ENCODE measurements at regions not wholly inside any gene's neighbourhood (a gene's known extent, or its start where the extent isn't known, plus 50 kb on each side); places are given as distances from the start of the nearest gene placed in this dataset.
A peak's percentile ranks its signal among the peaks of the same experiment; 100 is the strongest.
"Not testable (repeated sequence)": the region's sequence is repeated elsewhere in the genome, so short reads cannot be mapped to it uniquely, and the experiment has no call there.

DNA sequence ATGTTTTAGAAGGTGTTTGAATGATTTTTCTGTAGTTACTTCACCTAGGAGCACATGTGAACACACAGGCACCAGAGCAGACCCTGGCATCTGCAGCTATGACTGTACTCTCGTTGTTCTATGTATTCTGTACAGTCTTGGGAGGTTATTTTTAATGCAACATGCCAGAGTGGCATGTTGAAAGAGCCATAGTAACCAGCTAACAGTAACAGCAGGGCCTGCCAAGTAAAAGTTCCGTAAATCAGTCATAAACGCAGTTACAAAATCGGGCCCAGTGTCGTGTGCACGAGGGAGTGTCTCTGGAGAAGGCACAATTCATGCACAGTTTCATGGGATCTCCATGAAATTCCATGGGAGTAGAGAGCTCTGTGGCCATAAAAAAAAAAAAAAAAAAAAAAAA, 108.3 kb upstream of the CDK6 start:
- Histone ChIP-seq H3K4me1 (ENCODE audit: control insufficient read depth, insufficient read depth, low read length) (no peaks in the 10 kb centered on the region), H3K27ac (ENCODE audit: extremely low read depth, low read depth, low read length) (no peak overlapping the region), H3K36me3 (ENCODE audit: control insufficient read depth in 2 of 2, insufficient read depth in 1 of 2, low read length in 2 of 2) (no peaks in the 10 kb centered on the region), H3K9me3 (ENCODE audit: control insufficient read depth, insufficient read depth, low read depth, low read length) (no peaks in the 10 kb centered on the region), H3K4me3 (ENCODE audit: low read depth, low read length) (no peak overlapping the region)
- CTCF ChIA-PET, result interaction anchor here (0.6 kb wide), 1 partner anchor 66 kb away, joined by 4 read pairs; no protein-coding TSS in a partner anchor
- POLR2A ChIA-PET, result no interaction called here
- no peak for TF ChIP-seq ZNF148 (tag by site-specific recombination; IDR thresholded peaks at IDR 0.05; ENCODE audit: borderline replicate concordance)
- no peak for TF ChIP-seq GLIS1 (tag by site-specific recombination; IDR thresholded peaks at IDR 0.05)
- no peak for TF ChIP-seq ZNF791 (tag by site-specific recombination; IDR thresholded peaks at IDR 0.05)
- TF ChIP-seq OVOL3 (tag by site-specific recombination; IDR thresholded peaks at IDR 0.05), result no peak
- TF ChIP-seq ZSCAN16 (tag by site-specific recombination; IDR thresholded peaks at IDR 0.05), result no peak
- no peak for TF ChIP-seq ZNF777 (tag by site-specific recombination; IDR thresholded peaks at IDR 0.05; ENCODE audit: borderline replicate concordance)
- TF ChIP-seq ZNF555 (tag by site-specific recombination; conservative IDR thresholded peaks at IDR 0.05), result no peak
- TF ChIP-seq ZNF830 (tag by site-specific recombination; IDR thresholded peaks at IDR 0.05; ENCODE audit: low read depth), result no peak
- TF ChIP-seq, protein P1, sequence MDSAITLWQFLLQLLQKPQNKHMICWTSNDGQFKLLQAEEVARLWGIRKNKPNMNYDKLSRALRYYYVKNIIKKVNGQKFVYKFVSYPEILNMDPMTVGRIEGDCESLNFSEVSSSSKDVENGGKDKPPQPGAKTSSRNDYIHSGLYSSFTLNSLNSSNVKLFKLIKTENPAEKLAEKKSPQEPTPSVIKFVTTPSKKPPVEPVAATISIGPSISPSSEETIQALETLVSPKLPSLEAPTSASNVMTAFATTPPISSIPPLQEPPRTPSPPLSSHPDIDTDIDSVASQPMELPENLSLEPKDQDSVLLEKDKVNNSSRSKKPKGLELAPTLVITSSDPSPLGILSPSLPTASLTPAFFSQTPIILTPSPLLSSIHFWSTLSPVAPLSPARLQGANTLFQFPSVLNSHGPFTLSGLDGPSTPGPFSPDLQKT (IDR thresholded peaks at IDR 0.05; ENCODE audit: borderline replicate concordance, low read depth, low read length), result no peak
- TF ChIP-seq, protein P2, sequence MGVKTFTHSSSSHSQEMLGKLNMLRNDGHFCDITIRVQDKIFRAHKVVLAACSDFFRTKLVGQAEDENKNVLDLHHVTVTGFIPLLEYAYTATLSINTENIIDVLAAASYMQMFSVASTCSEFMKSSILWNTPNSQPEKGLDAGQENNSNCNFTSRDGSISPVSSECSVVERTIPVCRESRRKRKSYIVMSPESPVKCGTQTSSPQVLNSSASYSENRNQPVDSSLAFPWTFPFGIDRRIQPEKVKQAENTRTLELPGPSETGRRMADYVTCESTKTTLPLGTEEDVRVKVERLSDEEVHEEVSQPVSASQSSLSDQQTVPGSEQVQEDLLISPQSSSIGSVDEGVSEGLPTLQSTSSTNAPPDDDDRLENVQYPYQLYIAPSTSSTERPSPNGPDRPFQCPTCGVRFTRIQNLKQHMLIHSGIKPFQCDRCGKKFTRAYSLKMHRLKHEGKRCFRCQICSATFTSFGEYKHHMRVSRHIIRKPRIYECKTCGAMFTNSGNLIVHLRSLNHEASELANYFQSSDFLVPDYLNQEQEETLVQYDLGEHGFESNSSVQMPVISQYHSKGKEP (tag by site-specific recombination; IDR thresholded peaks at IDR 0.05), result no peak
- TF ChIP-seq ZBTB48 (tag by site-specific recombination; IDR thresholded peaks at IDR 0.05), result no peak
- TF ChIP-seq ZNF155 (tag by site-specific recombination; IDR thresholded peaks at IDR 0.05), result no peak
- TF ChIP-seq ZNF221 (tag by site-specific recombination; IDR thresholded peaks at IDR 0.05; ENCODE audit: borderline replicate concordance), result no peak
- TF ChIP-seq, protein P3, sequence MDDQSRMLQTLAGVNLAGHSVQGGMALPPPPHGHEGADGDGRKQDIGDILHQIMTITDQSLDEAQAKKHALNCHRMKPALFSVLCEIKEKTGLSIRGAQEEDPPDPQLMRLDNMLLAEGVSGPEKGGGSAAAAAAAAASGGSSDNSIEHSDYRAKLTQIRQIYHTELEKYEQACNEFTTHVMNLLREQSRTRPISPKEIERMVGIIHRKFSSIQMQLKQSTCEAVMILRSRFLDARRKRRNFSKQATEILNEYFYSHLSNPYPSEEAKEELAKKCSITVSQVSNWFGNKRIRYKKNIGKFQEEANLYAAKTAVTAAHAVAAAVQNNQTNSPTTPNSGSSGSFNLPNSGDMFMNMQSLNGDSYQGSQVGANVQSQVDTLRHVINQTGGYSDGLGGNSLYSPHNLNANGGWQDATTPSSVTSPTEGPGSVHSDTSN (CRISPR knock-in tag; IDR thresholded peaks at IDR 0.05), result no peak

DNA sequence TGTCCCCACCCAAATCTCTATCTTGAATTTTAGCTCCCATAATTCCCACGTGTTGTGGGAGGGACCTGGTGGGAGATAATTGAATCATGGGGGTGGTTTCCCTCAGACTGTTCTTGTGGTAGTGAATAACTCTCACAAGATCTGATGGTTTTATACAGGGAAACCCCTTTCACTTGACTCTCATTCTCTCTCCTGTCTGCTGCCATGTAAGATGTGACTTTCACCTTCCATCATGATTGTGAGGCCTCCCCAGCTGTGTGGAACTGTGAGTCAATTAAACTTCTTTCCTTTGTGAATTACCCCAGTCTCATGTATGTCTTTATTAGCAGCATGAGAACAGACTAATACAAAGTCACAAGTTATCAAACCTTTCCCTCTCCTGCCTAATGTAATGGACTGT, 106.3 kb upstream of the CDK6 start:
- CTCF ChIA-PET, result interaction anchor here (0.6 kb wide), 1 partner anchor 406 kb away, joined by 4 read pairs; no protein-coding TSS in a partner anchor
- POLR2A ChIA-PET, result not testable (repeated sequence)

GRCh38 chr7:92939666-92940360, 103.4 kb upstream of the CDK6 start:
- H3K36me3 ChIP-seq (ENCODE audit: control insufficient read depth in 2 of 2, insufficient read depth in 1 of 2, low read length in 2 of 2), result no peaks in the 10 kb centered on the region
- CTCF ChIA-PET, result interaction anchor here (0.6 kb wide), 1 partner anchor 23 kb away, joined by 3 read pairs; no protein-coding TSS in a partner anchor
- TF ChIP-seq ZNF274 (IDR thresholded peaks at IDR 0.05; ENCODE audit: low read length) (0 out of 2 replicates have a peak, but pooled peaks have one; percentile 40), ZNF274 (tag by site-specific recombination; IDR thresholded peaks at IDR 0.05; ENCODE audit: borderline replicate concordance) (no peak), ZNF747 (tag by site-specific recombination; IDR thresholded peaks at IDR 0.05) (no peak)
- no peak overlapping the region for H3K4me3 ChIP-seq (ENCODE audit: low read depth, low read length)
- H3K4me1 ChIP-seq (ENCODE audit: control insufficient read depth, insufficient read depth, low read length), result no peaks in the 10 kb centered on the region
- H3K27ac ChIP-seq (ENCODE audit: extremely low read depth, low read depth, low read length), result no peak overlapping the region
- H3K9me3 ChIP-seq (ENCODE audit: control insufficient read depth, insufficient read depth, low read depth, low read length), result no peaks in the 10 kb centered on the region
- POLR2A ChIA-PET, result interaction anchor here (0.5 kb wide), 1 partner anchor 409 kb away, joined by 3 read pairs; no protein-coding TSS in a partner anchor

More for the DNA sequence above, 106.3 kb upstream of the CDK6 start:
- not testable (repeated sequence) for H3K36me3 ChIP-seq (ENCODE audit: control insufficient read depth in 2 of 2, insufficient read depth in 1 of 2, low read length in 2 of 2); H3K27ac ChIP-seq (ENCODE audit: extremely low read depth, low read depth, low read length); H3K4me1 ChIP-seq (ENCODE audit: control insufficient read depth, insufficient read depth, low read length); H3K4me3 ChIP-seq (ENCODE audit: low read depth, low read length); H3K9me3 ChIP-seq (ENCODE audit: control insufficient read depth, insufficient read depth, low read depth, low read length)
